ENCODE measurements at regions not wholly inside any gene's neighbourhood (a gene's known extent, or its start where the extent isn't known, plus 50 kb on each side); places are given as distances from the start of the nearest gene placed in this dataset.

DNA sequence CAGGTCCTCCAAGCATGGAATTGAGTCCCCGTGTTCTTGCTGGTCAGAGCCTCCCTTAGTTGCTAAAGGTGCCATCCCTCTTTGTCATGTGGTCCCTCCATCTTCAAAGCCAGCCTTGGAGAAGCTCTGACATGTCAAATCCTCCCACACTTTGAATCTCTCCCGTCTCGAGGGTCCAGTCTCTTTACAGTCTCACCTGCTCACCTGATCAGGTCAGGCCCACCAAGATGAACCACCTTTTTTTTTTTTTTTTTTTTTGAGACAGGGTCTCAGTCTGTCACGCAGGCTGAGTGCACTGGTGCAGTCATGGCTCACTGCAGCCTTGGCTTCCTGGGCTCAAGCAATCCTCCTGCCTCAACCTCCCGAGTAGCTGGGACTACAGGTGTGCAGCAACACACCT lies 100.3 kb upstream of the PRR5 start:
- TF ChIP-seq, protein P1, sequence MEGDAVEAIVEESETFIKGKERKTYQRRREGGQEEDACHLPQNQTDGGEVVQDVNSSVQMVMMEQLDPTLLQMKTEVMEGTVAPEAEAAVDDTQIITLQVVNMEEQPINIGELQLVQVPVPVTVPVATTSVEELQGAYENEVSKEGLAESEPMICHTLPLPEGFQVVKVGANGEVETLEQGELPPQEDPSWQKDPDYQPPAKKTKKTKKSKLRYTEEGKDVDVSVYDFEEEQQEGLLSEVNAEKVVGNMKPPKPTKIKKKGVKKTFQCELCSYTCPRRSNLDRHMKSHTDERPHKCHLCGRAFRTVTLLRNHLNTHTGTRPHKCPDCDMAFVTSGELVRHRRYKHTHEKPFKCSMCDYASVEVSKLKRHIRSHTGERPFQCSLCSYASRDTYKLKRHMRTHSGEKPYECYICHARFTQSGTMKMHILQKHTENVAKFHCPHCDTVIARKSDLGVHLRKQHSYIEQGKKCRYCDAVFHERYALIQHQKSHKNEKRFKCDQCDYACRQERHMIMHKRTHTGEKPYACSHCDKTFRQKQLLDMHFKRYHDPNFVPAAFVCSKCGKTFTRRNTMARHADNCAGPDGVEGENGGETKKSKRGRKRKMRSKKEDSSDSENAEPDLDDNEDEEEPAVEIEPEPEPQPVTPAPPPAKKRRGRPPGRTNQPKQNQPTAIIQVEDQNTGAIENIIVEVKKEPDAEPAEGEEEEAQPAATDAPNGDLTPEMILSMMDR (IDR thresholded peaks at IDR 0.05; ENCODE audit: borderline replicate concordance, control extremely low read depth, extremely low read depth, insufficient read depth, missing control alignments), result no peak
- no peak for DNase-seq (ENCODE audit: low spot score)
- in situ Hi-C loops (cut with MboI; ENCODE audit: low sequenced_read_pairs, unreplicated experiment), result no loop called here

DNA sequence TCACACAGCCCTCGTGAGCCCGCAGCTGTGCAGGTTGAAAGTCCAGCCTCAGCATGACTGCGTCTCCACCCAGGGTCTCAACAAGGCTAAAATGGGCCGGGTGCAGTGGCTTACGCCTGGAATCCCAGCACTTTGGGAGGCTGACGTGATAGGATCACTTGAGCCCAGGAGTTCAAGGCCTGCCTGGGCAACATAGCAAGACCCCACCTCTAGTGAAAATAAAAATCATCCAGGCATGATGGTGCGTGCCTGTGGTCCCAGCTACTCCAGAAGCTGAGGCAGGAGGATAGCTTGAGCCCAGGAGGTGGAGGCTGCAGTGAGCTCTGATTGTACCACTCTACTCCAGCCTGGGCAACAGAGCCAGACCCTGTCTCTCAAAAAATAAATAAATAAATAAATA lies 100.8 kb upstream of the PRR5 start:
- TF ChIP-seq, protein P1 (IDR thresholded peaks at IDR 0.05; ENCODE audit: borderline replicate concordance, control extremely low read depth, extremely low read depth, insufficient read depth, missing control alignments), result no peak
- in situ Hi-C loops (cut with MboI; ENCODE audit: low sequenced_read_pairs, unreplicated experiment), result no loop called here
- DNase-seq (ENCODE audit: low spot score), result no peak

DNA sequence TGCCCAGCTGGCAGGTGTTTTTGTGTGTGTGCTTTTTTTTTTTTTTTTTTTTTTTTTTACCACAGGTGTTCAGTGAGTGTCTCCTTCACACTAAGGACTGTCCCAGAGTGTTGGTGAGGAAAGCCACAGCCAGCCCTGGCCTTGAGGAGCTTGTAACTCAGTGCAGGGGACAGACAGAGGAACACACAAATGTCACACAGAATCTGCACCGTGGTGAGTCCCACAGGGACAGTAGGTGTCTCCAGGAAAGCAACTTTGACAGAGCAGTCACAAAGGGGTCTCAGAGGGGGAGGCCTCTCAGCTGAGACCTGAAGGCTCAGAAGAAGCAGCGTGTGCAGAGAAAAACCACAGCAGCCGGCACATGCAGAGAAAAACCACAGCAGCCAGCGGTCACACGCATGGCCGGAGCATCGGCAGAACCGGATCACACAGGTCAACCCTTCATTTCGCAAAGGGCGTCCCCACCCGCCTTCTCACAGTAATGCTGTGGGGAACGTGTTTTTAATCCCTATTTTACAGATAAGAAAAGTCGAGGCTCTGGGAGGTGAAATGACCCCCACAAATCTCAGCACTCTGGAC lies 101.7 kb upstream of the PRR5 start:
- DNase-seq (ENCODE audit: low spot score), result no peak
- TF ChIP-seq, protein P1 (IDR thresholded peaks at IDR 0.05; ENCODE audit: borderline replicate concordance, control extremely low read depth, extremely low read depth, insufficient read depth, missing control alignments), result no peak
- in situ Hi-C loops (cut with MboI; ENCODE audit: low sequenced_read_pairs, unreplicated experiment), result no loop called here

DNA sequence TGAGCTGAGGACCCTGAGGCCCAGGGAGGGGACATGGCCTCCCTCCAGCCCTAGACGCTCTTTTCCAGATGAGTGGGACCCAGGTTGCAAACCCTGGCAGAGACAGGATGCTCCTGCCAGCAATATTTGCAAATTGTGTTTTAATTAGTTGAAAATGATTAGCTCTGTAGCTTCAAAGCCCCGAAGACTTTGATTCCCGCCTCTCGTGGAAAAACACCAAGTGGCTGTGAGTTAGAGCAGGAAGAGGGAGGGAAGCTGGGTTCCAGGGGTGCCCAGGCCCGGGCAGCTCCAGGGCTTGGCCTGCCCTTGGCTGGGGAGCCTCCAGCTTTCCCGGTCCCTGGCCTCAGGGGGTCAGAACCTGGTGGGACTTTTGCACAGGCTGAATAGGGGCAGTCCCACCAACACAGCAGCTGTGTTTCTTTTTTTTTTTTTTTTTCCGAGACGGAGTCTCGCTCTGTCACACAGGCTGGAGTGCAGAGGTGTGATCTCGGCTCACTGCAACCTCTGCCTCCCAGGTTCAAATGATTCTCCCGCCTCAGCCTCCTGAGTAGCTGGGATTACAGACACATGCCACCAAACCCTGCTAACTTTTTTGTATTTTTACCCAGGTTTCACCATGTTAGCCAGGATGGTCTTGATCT lies 101.6 kb upstream of the RTL6 start:
- no peak for DNase-seq (ENCODE audit: low spot score)
- TF ChIP-seq, protein P1 (IDR thresholded peaks at IDR 0.05; ENCODE audit: borderline replicate concordance, control extremely low read depth, extremely low read depth, insufficient read depth, missing control alignments), result no peak
- in situ Hi-C loops (cut with MboI; ENCODE audit: low sequenced_read_pairs, unreplicated experiment), result no loop called here

DNA sequence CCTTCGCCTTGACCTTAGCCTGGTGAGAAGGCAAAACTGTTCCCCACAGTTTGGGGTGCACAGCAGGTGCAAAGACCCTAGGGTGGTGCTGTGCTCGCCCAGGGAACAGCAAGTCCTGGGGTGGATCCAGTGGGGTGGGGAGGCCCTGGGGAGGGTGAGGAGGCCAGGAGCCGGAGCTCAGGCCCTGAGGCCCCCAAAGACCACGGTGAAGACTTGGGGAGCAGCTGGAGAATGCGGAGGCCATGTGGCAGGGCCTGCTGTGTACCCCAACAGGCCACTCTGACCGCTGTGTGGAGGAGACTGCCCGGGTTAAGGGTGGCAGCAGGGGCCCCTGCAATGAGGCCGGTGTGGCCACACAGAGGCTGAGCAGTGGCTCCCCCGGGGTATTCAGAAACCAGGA lies 101.1 kb upstream of the RTL6 start:
- no peak for DNase-seq (ENCODE audit: low spot score)
- in situ Hi-C loops (cut with MboI; ENCODE audit: low sequenced_read_pairs, unreplicated experiment), result no loop called here

DNA sequence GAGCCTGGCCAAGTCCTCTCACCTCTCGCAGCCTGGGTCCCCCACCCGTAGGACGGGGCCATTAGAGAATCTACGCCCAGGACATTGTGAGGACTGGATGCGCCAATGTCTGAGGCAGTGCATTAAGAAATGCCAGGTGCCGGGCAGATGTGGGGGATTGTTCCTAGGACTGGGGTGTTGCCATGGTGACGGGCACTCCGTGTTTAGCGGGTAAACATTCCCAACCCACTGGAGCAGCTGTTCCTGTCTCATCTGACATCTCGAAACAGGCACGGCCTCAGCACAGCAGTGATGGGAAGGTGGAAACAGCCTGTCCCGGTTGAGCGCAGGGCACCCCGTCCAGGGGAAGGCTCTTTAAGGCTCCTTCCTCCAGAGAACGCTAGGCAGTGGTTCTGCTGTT lies 99.6 kb upstream of the RTL6 start:
- in situ Hi-C loops (cut with MboI; ENCODE audit: low sequenced_read_pairs, unreplicated experiment), result no loop called here
- no peak for DNase-seq (ENCODE audit: low spot score)
- TF ChIP-seq, protein P1 (IDR thresholded peaks at IDR 0.05; ENCODE audit: borderline replicate concordance, control extremely low read depth, extremely low read depth, insufficient read depth, missing control alignments), result no peak

More for the DNA sequence above, 101.1 kb upstream of the RTL6 start:
- TF ChIP-seq, protein P1 (IDR thresholded peaks at IDR 0.05; ENCODE audit: borderline replicate concordance, control extremely low read depth, extremely low read depth, insufficient read depth, missing control alignments), result no peak
